C4-2B (cell line): ENCODE measurements at regions not wholly inside any gene's neighbourhood (a gene's known extent, or its start where the extent isn't known, plus 50 kb on each side); places are given as distances from the start of the nearest gene placed in this dataset.

Source experiments
- H3K27ac ChIP-seq: fragments of 450-650 bp; 2 replicates; pipeline ENCODE4 v1.5.1; 2017
- ZFX ChIP-seq: fragments of 450-650 bp; IDR thresholded peaks from 2 replicates; pipeline ENCODE4 v1.6.1; 2017
- TF ChIP-seq, protein P1 (sequence below): fragments of 450-650 bp; conservative IDR thresholded peaks from 2 replicates; pipeline ENCODE4 v1.5.1; 2017; ENCODE audit warnings: mild to moderate bottlenecking

GRCh38 chr6:164142322-164142721 is 727.8 kb downstream of the QKI start:
- TF ChIP-seq, protein P1, sequence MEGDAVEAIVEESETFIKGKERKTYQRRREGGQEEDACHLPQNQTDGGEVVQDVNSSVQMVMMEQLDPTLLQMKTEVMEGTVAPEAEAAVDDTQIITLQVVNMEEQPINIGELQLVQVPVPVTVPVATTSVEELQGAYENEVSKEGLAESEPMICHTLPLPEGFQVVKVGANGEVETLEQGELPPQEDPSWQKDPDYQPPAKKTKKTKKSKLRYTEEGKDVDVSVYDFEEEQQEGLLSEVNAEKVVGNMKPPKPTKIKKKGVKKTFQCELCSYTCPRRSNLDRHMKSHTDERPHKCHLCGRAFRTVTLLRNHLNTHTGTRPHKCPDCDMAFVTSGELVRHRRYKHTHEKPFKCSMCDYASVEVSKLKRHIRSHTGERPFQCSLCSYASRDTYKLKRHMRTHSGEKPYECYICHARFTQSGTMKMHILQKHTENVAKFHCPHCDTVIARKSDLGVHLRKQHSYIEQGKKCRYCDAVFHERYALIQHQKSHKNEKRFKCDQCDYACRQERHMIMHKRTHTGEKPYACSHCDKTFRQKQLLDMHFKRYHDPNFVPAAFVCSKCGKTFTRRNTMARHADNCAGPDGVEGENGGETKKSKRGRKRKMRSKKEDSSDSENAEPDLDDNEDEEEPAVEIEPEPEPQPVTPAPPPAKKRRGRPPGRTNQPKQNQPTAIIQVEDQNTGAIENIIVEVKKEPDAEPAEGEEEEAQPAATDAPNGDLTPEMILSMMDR = no peak; the same call in 1 of the 2 replicates
- no peak for TF ChIP-seq ZFX
- no peak overlapping the region for H3K27ac ChIP-seq

- TF ChIP-seq, protein P1 = no peak
- no peak for TF ChIP-seq ZFX
- no peak overlapping the region for H3K27ac ChIP-seq
These were observed 721.1 kb downstream of the QKI start for GRCh38 chr6:164135511-164136132.

DNA sequence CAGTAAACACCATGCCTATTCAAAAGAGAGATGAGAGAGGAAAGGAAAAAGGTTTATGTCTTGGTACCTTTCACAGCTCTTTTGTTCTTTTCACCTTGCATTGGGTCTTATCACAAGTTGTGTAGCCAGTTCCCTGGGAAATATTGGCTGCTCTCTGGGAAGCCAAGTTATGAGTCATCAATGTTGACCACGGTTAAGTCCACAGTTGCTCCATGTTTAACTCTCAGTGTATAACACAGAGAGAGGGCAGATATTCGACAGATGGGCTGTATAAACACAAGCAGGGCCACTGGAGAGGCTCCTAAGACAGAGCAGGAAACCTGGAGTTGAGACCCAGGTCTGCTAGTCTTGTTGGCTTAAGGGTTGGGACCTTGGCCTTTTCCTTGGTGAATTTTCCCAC is 718.6 kb downstream of the QKI start:
- H3K27ac ChIP-seq = no peak overlapping the region
- TF ChIP-seq ZFX = no peak
- TF ChIP-seq, protein P1 = no peak

GRCh38 chr6:164130585-164130984 is 716.1 kb downstream of the QKI start:
- no peak for TF ChIP-seq ZFX
- TF ChIP-seq, protein P1 = no peak
- H3K27ac ChIP-seq = no peak overlapping the region

DNA sequence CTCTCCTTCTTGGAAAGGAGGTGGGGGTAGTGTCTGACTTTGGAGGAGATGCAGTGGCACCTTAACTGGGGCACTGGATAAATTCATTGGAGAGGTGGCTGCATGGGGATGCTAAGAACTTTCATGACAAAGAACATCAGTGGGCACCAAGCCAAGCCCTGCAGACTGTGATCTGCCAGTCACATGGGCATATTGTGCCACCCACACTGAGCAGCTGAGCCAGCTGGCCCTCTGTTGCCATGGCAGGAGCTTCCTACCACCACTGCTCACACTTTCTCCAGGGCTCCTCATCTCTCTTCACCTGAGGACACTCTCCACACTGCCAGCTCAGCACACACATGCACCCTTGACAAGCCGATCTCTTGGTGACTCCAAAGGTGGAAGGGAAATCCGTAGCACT is 715.6 kb downstream of the QKI start:
- no peak for TF ChIP-seq ZFX
- TF ChIP-seq, protein P1 = no peak

GRCh38 chr6:164129218-164129617 is 714.7 kb downstream of the QKI start:
- no peak for TF ChIP-seq ZFX
- TF ChIP-seq, protein P1 = no peak
- H3K27ac ChIP-seq = no peak overlapping the region

More for the DNA sequence above, 715.6 kb downstream of the QKI start:
- H3K27ac ChIP-seq = no peak overlapping the region

GRCh38 chr6:164128101-164128500 is 713.6 kb downstream of the QKI start:
- no peak overlapping the region for H3K27ac ChIP-seq
- TF ChIP-seq, protein P1 = no peak
- no peak for TF ChIP-seq ZFX
